ENCODE measurements at regions not wholly inside any gene's neighbourhood (a gene's known extent, or its start where the extent isn't known, plus 50 kb on each side); places are given as distances from the start of the nearest gene placed in this dataset.

GRCh38 chr9:88802533-88802932 lies 188.7 kb upstream of the S1PR3 start:
- peaks cover 7% of the 10 kb centered on the region for H3K4me1 ChIP-seq (ENCODE audit: low read length)
- DNase-seq: no peak
- H2AFZ ChIP-seq (ENCODE audit: low read length): no peak overlapping the region
- H3K36me3 ChIP-seq (ENCODE audit: insufficient read depth, low read length): no peaks in the 10 kb centered on the region
- H3K9me2 ChIP-seq (replicated peaks; ENCODE audit: insufficient read depth, low read length): no peaks in the 10 kb centered on the region
- no peaks in the 10 kb centered on the region for H4K20me1 ChIP-seq (ENCODE audit: insufficient read depth, low read depth, low read length)
- no peaks in the 10 kb centered on the region for H3K9me3 ChIP-seq (ENCODE audit: low read length)
- no peaks in the 10 kb centered on the region for H3K79me2 ChIP-seq (ENCODE audit: low read length)
- H3K27ac ChIP-seq (ENCODE audit: low read length): no peak overlapping the region
- H3K27me3 ChIP-seq (ENCODE audit: low read length): no peaks in the 10 kb centered on the region
- no peak overlapping the region for H3K9ac ChIP-seq (ENCODE audit: low read length)
- no peak overlapping the region for H3K4me2 ChIP-seq (ENCODE audit: low read depth, low read length, poor library complexity, severe bottlenecking)
- H3K4me3 ChIP-seq (ENCODE audit: low read length): no peak overlapping the region

GRCh38 chr9:88803546-88804253 lies 187.6 kb upstream of the S1PR3 start:
- Histone ChIP-seq H3K79me2 (ENCODE audit: low read length) (no peaks in the 10 kb centered on the region), H3K4me2 (ENCODE audit: low read depth, low read length, poor library complexity, severe bottlenecking) (no peak overlapping the region), H3K27ac (ENCODE audit: low read length) (no peak overlapping the region), H3K9ac (ENCODE audit: low read length) (no peak overlapping the region), H3K9me2 (replicated peaks; ENCODE audit: insufficient read depth, low read length) (no peaks in the 10 kb centered on the region), H3K27me3 (ENCODE audit: low read length) (no peaks in the 10 kb centered on the region), H4K20me1 (ENCODE audit: insufficient read depth, low read depth, low read length) (no peaks in the 10 kb centered on the region), H3K4me1 (ENCODE audit: low read length) (peaks cover 7% of the 10 kb centered on the region), H2AFZ (ENCODE audit: low read length) (no peak overlapping the region), H3K4me3 (ENCODE audit: low read length) (no peak overlapping the region), H3K9me3 (ENCODE audit: low read length) (no peaks in the 10 kb centered on the region), H3K36me3 (ENCODE audit: insufficient read depth, low read length) (no peaks in the 10 kb centered on the region)
- DNase-seq: no peak

GRCh38 chr9:88804254-88804596 lies 187.0 kb upstream of the S1PR3 start:
- H3K36me3 ChIP-seq (ENCODE audit: insufficient read depth, low read length): no peaks in the 10 kb centered on the region
- no peak overlapping the region for H3K27ac ChIP-seq (ENCODE audit: low read length)
- no peak overlapping the region for H3K4me2 ChIP-seq (ENCODE audit: low read depth, low read length, poor library complexity, severe bottlenecking)
- H3K27me3 ChIP-seq (ENCODE audit: low read length): no peaks in the 10 kb centered on the region
- no peaks in the 10 kb centered on the region for H3K9me2 ChIP-seq (replicated peaks; ENCODE audit: insufficient read depth, low read length)
- H3K79me2 ChIP-seq (ENCODE audit: low read length): no peaks in the 10 kb centered on the region
- no peak overlapping the region for H3K4me3 ChIP-seq (ENCODE audit: low read length)
- no peaks in the 10 kb centered on the region for H4K20me1 ChIP-seq (ENCODE audit: insufficient read depth, low read depth, low read length)
- DNase-seq: no peak
- H3K9ac ChIP-seq (ENCODE audit: low read length): no peak overlapping the region
- H2AFZ ChIP-seq (ENCODE audit: low read length): no peak overlapping the region
- no peaks in the 10 kb centered on the region for H3K9me3 ChIP-seq (ENCODE audit: low read length)
- peaks cover 7% of the 10 kb centered on the region for H3K4me1 ChIP-seq (ENCODE audit: low read length)

- H3K9ac ChIP-seq (ENCODE audit: low read length): no peak overlapping the region
Measured at GRCh38 chr9:88805217-88805943, 185.9 kb upstream of the S1PR3 start.

GRCh38 chr9:88807426-88807825 lies 183.8 kb upstream of the S1PR3 start:
- Histone ChIP-seq H2AFZ (ENCODE audit: low read length) (no peak overlapping the region), H3K9me2 (replicated peaks; ENCODE audit: insufficient read depth, low read length) (no peaks in the 10 kb centered on the region), H3K4me1 (ENCODE audit: low read length) (peaks cover 7% of the 10 kb centered on the region), H3K36me3 (ENCODE audit: insufficient read depth, low read length) (no peaks in the 10 kb centered on the region), H3K27me3 (ENCODE audit: low read length) (no peaks in the 10 kb centered on the region), H3K27ac (ENCODE audit: low read length) (no peak overlapping the region), H3K9me3 (ENCODE audit: low read length) (no peaks in the 10 kb centered on the region), H3K4me2 (ENCODE audit: low read depth, low read length, poor library complexity, severe bottlenecking) (no peak overlapping the region), H3K79me2 (ENCODE audit: low read length) (no peaks in the 10 kb centered on the region), H3K9ac (ENCODE audit: low read length) (no peak overlapping the region), H4K20me1 (ENCODE audit: insufficient read depth, low read depth, low read length) (no peaks in the 10 kb centered on the region), H3K4me3 (ENCODE audit: low read length) (no peak overlapping the region)
- DNase-seq: no peak

More at GRCh38 chr9:88805217-88805943, 185.9 kb upstream of the S1PR3 start:
- Histone ChIP-seq H3K9me3 (ENCODE audit: low read length) (no peaks in the 10 kb centered on the region), H3K4me2 (ENCODE audit: low read depth, low read length, poor library complexity, severe bottlenecking) (no peak overlapping the region), H3K9me2 (replicated peaks; ENCODE audit: insufficient read depth, low read length) (no peaks in the 10 kb centered on the region), H4K20me1 (ENCODE audit: insufficient read depth, low read depth, low read length) (no peaks in the 10 kb centered on the region), H3K36me3 (ENCODE audit: insufficient read depth, low read length) (no peaks in the 10 kb centered on the region), H3K4me1 (ENCODE audit: low read length) (peaks cover 7% of the 10 kb centered on the region), H3K79me2 (ENCODE audit: low read length) (no peaks in the 10 kb centered on the region), H3K4me3 (ENCODE audit: low read length) (no peak overlapping the region), H3K27me3 (ENCODE audit: low read length) (no peaks in the 10 kb centered on the region), H3K27ac (ENCODE audit: low read length) (no peak overlapping the region), H2AFZ (ENCODE audit: low read length) (no peak overlapping the region)
- DNase-seq: no peak

- H3K4me2 ChIP-seq (ENCODE audit: low read depth, low read length, poor library complexity, severe bottlenecking): no peak overlapping the region
- no peaks in the 10 kb centered on the region for H3K27me3 ChIP-seq (ENCODE audit: low read length)
- H4K20me1 ChIP-seq (ENCODE audit: insufficient read depth, low read depth, low read length): no peaks in the 10 kb centered on the region
- DNase-seq: no peak
- no peaks in the 10 kb centered on the region for H3K36me3 ChIP-seq (ENCODE audit: insufficient read depth, low read length)
- H3K4me1 ChIP-seq (ENCODE audit: low read length): peaks cover 7% of the 10 kb centered on the region
- no peak overlapping the region for H3K4me3 ChIP-seq (ENCODE audit: low read length)
- H3K27ac ChIP-seq (ENCODE audit: low read length): no peak overlapping the region
- no peak overlapping the region for H2AFZ ChIP-seq (ENCODE audit: low read length)
- no peaks in the 10 kb centered on the region for H3K9me3 ChIP-seq (ENCODE audit: low read length)
- H3K9me2 ChIP-seq (replicated peaks; ENCODE audit: insufficient read depth, low read length): no peaks in the 10 kb centered on the region
- no peaks in the 10 kb centered on the region for H3K79me2 ChIP-seq (ENCODE audit: low read length)
- H3K9ac ChIP-seq (ENCODE audit: low read length): no peak overlapping the region
Measured at GRCh38 chr9:88808019-88808656, 183.1 kb upstream of the S1PR3 start.

GRCh38 chr9:88808761-88809354 lies 182.4 kb upstream of the S1PR3 start:
- H3K9me3 ChIP-seq (ENCODE audit: low read length): no peaks in the 10 kb centered on the region
- H3K9me2 ChIP-seq (replicated peaks; ENCODE audit: insufficient read depth, low read length): no peaks in the 10 kb centered on the region
- H3K9ac ChIP-seq (ENCODE audit: low read length): no peak overlapping the region
- H3K27me3 ChIP-seq (ENCODE audit: low read length): no peaks in the 10 kb centered on the region
- H2AFZ ChIP-seq (ENCODE audit: low read length): no peak overlapping the region
- H3K4me1 ChIP-seq (ENCODE audit: low read length): peaks cover 2% of the 10 kb centered on the region
- no peaks in the 10 kb centered on the region for H4K20me1 ChIP-seq (ENCODE audit: insufficient read depth, low read depth, low read length)
- no peak for DNase-seq
- no peak overlapping the region for H3K4me3 ChIP-seq (ENCODE audit: low read length)
- no peak overlapping the region for H3K4me2 ChIP-seq (ENCODE audit: low read depth, low read length, poor library complexity, severe bottlenecking)
- H3K79me2 ChIP-seq (ENCODE audit: low read length): no peaks in the 10 kb centered on the region
- no peaks in the 10 kb centered on the region for H3K36me3 ChIP-seq (ENCODE audit: insufficient read depth, low read length)
- H3K27ac ChIP-seq (ENCODE audit: low read length): no peak overlapping the region

Data from Karpas-422 (cell line).